Pancreas (tissue), 10 donors: ENCODE measurements at regions not wholly inside any gene's neighbourhood (a gene's known extent, or its start where the extent isn't known, plus 50 kb on each side); places are given as distances from the start of the nearest gene placed in this dataset.
A peak's percentile ranks its signal among the peaks of the same experiment; 100 is the strongest.

Experiments used
- ATAC-seq, 4 donors: fragments of 200-7000 bp; cut with Tn5 transposase; one replicate each; pipeline versions ENCODE4 v1.8.0 to v1.9.1; 2020; ENCODE audit warnings: mild to moderate bottlenecking in 4 of 4, moderate library complexity in 4 of 4
- DNase-seq, 6 donors: peaks; one replicate each; pipeline ENCODE4 v3.0.0-alpha.2; 2020
- FAIRE-seq: peaks from 2 replicates; lab custom pipeline; 2012; peaks lifted over from hg19 to GRCh38; lab: Jason Lieb, UNC
- H3K27ac ChIP-seq, 4 donors: fragments of 200-600 bp; sonication (generic); 1 replicate in 3 of 4; 2 replicates in 1 of 4; pipeline versions ENCODE4 v1.5.0 to v1.8.0; 2020
- H3K27me3 ChIP-seq, 4 donors: fragments of 200-600 bp; one replicate each; pipeline ENCODE4 v1.8.0; 2021
- H3K36me3 ChIP-seq, 3 donors: fragments of 200-600 bp; sonication (generic) in 1 of 3; one replicate each; pipeline versions ENCODE4 v1.5.0 to v1.8.0; 2020 to 2021
- H3K4me1 ChIP-seq, 3 donors: fragments of 200-600 bp; one replicate each; pipeline ENCODE4 v1.8.0; 2021
- H3K4me3 ChIP-seq, 4 donors: fragments of 200-600 bp; sonication (generic) in 2 of 4; one replicate each; pipeline versions ENCODE4 v1.5.0 to v1.8.0; 2020 to 2021
- H3K9me3 ChIP-seq, 4 donors: fragments of 200-600 bp; one replicate each; pipeline ENCODE4 v1.8.0; 2021
- WGBS, 2 donors: extraction: QIAGEN DNeasy Blood & Tissue Kit; methylation state at CpG; one replicate each; pipeline ENCODE4 v1.1.7; 2013; 5-methylcytosine and 5-hydroxymethylcytosine counted together
- intact Hi-C, 3 donors: fragments of 100-400 bp; cut with DNase I; formaldehyde crosslinking; loops; one replicate each; pipeline versions ENCODE4 v1.11.1 to v1.14.2; 2022
- TF ChIP-seq, protein P1 (sequence below), 4 donors: fragments of 200-600 bp; sonication (generic) in 3 of 4; IDR thresholded peaks; one replicate each; pipeline versions ENCODE4 v1.5.0 to v1.8.0; 2021; ENCODE audit warnings: antibody characterized with exemption in 4 of 4
- donor health status: healthy with polysubstance abuse.
- donor health status: DM: no; HTN: no; CAD: no; lungs with moderate emphysema.
- donor health status: DM: no; HTN: no; CAD: no.
- donor health status: control.
- donor health status: control.
- donor health status: Bipolar disorder and iron deficiency.
- donor health status: DM: yes; HTN: yes; CAD: no.
- donor health status: DM: no; HTN: no; CAD: no.
- donor health status: DM: no; HTN: no; CAD: no.
- donor health status: DM: yes; HTN: yes; CAD: no.

DNA sequence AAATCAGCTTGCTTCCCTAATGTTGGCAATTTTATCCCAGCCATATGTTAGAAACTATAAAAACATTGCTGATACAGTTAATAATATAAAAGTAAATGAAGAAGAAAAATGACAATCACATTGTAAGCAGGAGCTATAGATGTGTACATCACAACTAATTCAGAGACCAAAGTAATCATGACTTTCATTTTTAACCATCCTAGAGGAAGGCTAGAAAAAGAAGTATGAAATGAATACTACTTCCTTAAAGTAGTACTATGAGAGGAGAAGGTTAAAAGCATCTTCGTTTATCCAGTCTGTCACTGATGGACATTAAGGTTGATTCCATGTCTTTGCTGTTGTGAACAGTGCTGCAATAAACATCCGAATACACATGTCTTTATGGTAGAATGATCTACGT lies 135.5 kb downstream of the IRS2 start:
- no peaks in the 10 kb centered on the region for H3K36me3 ChIP-seq
- intact Hi-C loops, result no loop called here
- TF ChIP-seq, protein P1, sequence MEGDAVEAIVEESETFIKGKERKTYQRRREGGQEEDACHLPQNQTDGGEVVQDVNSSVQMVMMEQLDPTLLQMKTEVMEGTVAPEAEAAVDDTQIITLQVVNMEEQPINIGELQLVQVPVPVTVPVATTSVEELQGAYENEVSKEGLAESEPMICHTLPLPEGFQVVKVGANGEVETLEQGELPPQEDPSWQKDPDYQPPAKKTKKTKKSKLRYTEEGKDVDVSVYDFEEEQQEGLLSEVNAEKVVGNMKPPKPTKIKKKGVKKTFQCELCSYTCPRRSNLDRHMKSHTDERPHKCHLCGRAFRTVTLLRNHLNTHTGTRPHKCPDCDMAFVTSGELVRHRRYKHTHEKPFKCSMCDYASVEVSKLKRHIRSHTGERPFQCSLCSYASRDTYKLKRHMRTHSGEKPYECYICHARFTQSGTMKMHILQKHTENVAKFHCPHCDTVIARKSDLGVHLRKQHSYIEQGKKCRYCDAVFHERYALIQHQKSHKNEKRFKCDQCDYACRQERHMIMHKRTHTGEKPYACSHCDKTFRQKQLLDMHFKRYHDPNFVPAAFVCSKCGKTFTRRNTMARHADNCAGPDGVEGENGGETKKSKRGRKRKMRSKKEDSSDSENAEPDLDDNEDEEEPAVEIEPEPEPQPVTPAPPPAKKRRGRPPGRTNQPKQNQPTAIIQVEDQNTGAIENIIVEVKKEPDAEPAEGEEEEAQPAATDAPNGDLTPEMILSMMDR (IDR thresholded peaks at IDR 0.05), result no peak
- no peak for DNase-seq
- H3K9me3 ChIP-seq, result no peaks in the 10 kb centered on the region
- no peak for FAIRE-seq
- ATAC-seq, result no peak
- WGBS, 2 donors, result 64 to 78% methylated on average over 3 of the region's 3 CpGs
- no peak overlapping the region for H3K4me3 ChIP-seq
- no peaks in the 10 kb centered on the region for H3K4me1 ChIP-seq
- no peak overlapping the region for H3K27ac ChIP-seq
- H3K27me3 ChIP-seq, result no peaks in the 10 kb centered on the region

DNA sequence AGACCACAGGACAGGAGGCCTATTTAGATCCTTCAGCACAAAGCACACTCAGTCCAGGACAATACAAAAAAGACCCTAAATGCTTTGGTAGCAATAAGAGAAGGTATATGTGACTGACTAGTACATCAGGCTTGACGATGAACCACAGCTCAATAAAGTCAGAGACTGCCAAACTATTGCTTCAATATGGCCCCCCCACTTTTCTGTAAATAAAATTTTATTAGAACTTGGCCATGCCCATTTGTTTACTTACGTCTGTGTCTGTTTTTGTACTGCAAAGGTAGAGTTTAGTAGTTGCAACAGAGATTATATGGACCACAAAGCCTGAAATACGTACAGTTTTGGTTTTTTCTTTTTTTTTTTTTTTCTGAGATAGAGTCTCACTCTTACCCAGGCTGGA lies 136.7 kb downstream of the IRS2 start:
- 67 to 82% methylated on average over 3 of the region's 3 CpGs for WGBS, 2 donors
- no peaks in the 10 kb centered on the region for H3K9me3 ChIP-seq
- no peaks in the 10 kb centered on the region for H3K4me1 ChIP-seq
- ATAC-seq, result no peak
- H3K36me3 ChIP-seq, result no peaks in the 10 kb centered on the region
- intact Hi-C loops, result no loop called here
- H3K27me3 ChIP-seq, result no peaks in the 10 kb centered on the region
- no peak overlapping the region for H3K27ac ChIP-seq
- TF ChIP-seq, protein P1 (IDR thresholded peaks at IDR 0.05), result no peak
- DNase-seq, result no peak
- FAIRE-seq, result no peak
- H3K4me3 ChIP-seq, result no peak overlapping the region

DNA sequence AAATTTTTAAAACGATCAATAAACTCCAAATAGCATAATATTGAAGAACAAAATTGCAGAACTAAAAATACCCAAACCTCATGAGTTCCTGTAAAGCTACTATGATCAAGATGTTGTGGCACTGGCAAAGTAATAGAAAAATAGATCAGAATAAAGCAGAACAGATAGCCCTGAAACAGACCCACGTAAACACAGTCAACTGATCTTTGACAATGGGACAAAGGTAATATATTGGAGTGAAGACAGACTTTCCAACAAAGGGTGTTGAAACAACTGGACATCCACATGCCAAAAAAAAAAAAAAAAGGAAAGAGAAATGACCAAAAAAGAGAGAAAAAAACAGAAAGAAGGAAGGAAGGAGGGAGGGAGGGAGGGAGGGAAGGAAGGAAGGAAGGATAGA lies 138.7 kb downstream of the IRS2 start:
- intact Hi-C loops, result no loop called here
- 67 to 69% methylated on average over 2 of the region's 2 CpGs for WGBS, 2 donors
- Histone ChIP-seq H3K27ac (no peak overlapping the region), H3K4me1 (no peaks in the 10 kb centered on the region), H3K36me3 (no peaks in the 10 kb centered on the region), H3K27me3 (no peaks in the 10 kb centered on the region), H3K9me3 (no peaks in the 10 kb centered on the region), H3K4me3 (no peak overlapping the region)
- FAIRE-seq, result no peak
- DNase-seq, result no peak
- TF ChIP-seq, protein P1 (IDR thresholded peaks at IDR 0.05), result no peak
- no peak for ATAC-seq

DNA sequence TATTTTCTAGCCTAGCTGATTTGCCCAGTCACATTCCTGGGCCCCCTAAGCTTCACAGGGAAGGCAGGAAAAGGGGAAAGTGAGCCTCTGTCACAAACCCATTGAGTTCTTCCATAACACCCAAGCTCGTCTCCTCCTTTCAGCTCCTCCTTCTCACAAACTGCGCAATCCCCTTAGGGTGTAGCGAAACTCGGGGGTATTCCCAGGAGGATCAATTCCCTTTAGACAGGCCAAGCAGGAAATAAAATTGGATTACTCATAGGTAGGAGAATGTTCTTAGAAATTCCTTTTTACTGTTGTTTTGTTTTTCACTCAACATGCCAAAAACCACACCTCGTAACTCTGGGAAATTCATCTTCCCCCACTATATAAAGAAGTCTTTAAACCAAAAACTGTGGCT lies 139.3 kb downstream of the IRS2 start:
- ATAC-seq, result peak in 2 of 4 donors; percentile 49 to 60
- FAIRE-seq, result no peak
- peak overlapping the region in 1 of 4 donors; percentile 22 for H3K27ac ChIP-seq
- WGBS, 2 donors, result 67 to 68% methylated on average over 5 of the region's 5 CpGs
- no peaks in the 10 kb centered on the region for H3K27me3 ChIP-seq
- no peaks in the 10 kb centered on the region for H3K9me3 ChIP-seq
- no peaks in the 10 kb centered on the region for H3K36me3 ChIP-seq
- no peak overlapping the region for H3K4me3 ChIP-seq
- TF ChIP-seq, protein P1 (IDR thresholded peaks at IDR 0.05), result no peak
- H3K4me1 ChIP-seq, result no peaks in the 10 kb centered on the region
- no peak for DNase-seq
- intact Hi-C loops, result no loop called here

DNA sequence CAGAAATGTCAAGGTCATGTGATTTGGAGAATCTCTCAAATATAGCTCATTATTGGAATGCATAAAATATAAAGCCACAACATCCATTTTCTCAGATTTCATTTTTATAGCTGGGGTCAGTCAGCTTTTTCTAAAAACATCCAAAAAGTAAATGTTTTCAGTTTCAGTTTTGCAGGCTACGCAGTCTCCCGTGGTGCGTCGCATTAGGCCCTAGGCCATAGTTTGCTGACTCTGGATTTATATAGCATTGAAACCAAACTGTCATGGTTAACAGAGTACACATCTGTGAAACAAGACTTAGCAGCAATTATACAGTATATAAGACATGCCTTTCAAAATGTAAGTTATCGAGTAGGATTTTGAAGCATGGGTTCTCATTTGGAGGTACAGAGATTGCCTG lies 140.0 kb downstream of the IRS2 start:
- WGBS, 2 donors, result 92% methylated on average over 5 of the region's 5 CpGs
- Histone ChIP-seq H3K4me3 (no peak overlapping the region), H3K4me1 (no peaks in the 10 kb centered on the region), H3K27ac (no peak overlapping the region), H3K36me3 (no peaks in the 10 kb centered on the region), H3K27me3 (no peaks in the 10 kb centered on the region), H3K9me3 (no peaks in the 10 kb centered on the region)
- ATAC-seq, result peak in 1 of 4 donors; percentile 44
- no peak for FAIRE-seq
- intact Hi-C loops, result no loop called here
- TF ChIP-seq, protein P1 (IDR thresholded peaks at IDR 0.05), result no peak
- DNase-seq, result no peak
